Testis (tissue), 2 donors: ENCODE measurements at regions not wholly inside any gene's neighbourhood (a gene's known extent, or its start where the extent isn't known, plus 50 kb on each side); places are given as distances from the start of the nearest gene placed in this dataset.

ENCODE experiments used
- POLR2A ChIP-seq: fragments of 450-650 bp; IDR thresholded peaks from one replicate; pipeline ENCODE4 v1.6.1; 2017; ENCODE audit warnings: antibody characterized with exemption, mild to moderate bottlenecking, moderate library complexity
- TF ChIP-seq, protein P1 (sequence below), 3 experiments: fragments of 450-650 bp in 2 of 3; fragments of 200-600 bp in 1 of 3; sonication (generic) in 1 of 3; IDR thresholded peaks; one replicate each; pipeline ENCODE4 v1.5.1; 2016 to 2019; ENCODE audit warnings: antibody characterized with exemption in 3 of 3, mild to moderate bottlenecking in 2 of 3, moderate library complexity in 1 of 3

DNA sequence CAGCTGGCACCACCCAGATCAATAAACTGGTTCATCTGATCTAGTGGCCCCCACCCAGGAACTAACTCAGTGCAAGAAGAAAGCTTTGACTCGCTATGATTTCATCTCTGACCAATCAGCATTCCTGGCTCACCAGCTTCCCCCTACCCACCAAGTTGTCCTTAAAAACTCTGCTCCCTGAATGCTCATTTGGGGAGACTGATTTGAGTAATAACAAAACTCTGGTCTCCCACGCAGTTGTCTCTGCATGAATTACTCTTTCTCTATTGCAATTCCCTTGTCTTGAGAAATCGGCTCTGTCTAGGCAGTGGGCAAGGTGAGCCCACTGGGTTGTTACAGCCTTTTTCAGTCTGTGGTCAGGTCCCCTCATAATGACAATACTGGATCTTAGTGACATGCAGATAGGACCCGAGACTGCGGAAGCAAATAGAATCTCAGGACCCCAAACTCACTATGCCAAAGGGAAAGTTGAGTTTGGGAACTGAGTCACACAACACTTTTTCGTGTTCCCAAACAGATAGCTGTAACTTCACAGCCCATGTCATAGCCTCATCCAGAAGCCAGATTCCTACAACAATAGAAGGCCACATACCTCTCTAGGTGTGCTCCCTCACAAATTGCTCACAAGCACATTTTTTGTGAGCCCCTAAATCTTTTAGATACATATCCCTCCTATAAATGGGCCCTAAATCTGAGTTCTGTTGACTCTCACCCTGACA, 175.2 kb upstream of the RAI14 start:
- TF ChIP-seq, protein P1, sequence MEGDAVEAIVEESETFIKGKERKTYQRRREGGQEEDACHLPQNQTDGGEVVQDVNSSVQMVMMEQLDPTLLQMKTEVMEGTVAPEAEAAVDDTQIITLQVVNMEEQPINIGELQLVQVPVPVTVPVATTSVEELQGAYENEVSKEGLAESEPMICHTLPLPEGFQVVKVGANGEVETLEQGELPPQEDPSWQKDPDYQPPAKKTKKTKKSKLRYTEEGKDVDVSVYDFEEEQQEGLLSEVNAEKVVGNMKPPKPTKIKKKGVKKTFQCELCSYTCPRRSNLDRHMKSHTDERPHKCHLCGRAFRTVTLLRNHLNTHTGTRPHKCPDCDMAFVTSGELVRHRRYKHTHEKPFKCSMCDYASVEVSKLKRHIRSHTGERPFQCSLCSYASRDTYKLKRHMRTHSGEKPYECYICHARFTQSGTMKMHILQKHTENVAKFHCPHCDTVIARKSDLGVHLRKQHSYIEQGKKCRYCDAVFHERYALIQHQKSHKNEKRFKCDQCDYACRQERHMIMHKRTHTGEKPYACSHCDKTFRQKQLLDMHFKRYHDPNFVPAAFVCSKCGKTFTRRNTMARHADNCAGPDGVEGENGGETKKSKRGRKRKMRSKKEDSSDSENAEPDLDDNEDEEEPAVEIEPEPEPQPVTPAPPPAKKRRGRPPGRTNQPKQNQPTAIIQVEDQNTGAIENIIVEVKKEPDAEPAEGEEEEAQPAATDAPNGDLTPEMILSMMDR (IDR thresholded peaks at IDR 0.05): no peak
- no peak for TF ChIP-seq POLR2A
